Breast epithelium (tissue), 3 donors: ENCODE measurements at regions not wholly inside any gene's neighbourhood (a gene's known extent, or its start where the extent isn't known, plus 50 kb on each side); places are given as distances from the start of the nearest gene placed in this dataset.

Experiments
- CTCF ChIP-seq, 3 donors: fragments of 450-650 bp; IDR thresholded peaks; one replicate each; pipeline ENCODE4 v1.5.1; 2016 to 2017; ENCODE audit warnings: antibody characterized with exemption in 3 of 3, mild to moderate bottlenecking in 3 of 3, moderate library complexity in 3 of 3
- POLR2A ChIP-seq: fragments of 450-650 bp; IDR thresholded peaks from one replicate; pipeline ENCODE4 v1.6.1; 2016; ENCODE audit warnings: antibody characterized with exemption, mild to moderate bottlenecking, moderate library complexity
- POLR2AphosphoS5 ChIP-seq, 3 donors: sonication (generic); formaldehyde crosslinking; IDR thresholded peaks; one replicate each; pipeline ENCODE4 v1.6.1; 2017; ENCODE audit warnings: antibody characterized with exemption in 3 of 3

- TF ChIP-seq CTCF (IDR thresholded peaks at IDR 0.05) (no peak), POLR2A (no peak), POLR2AphosphoS5 (IDR thresholded peaks at IDR 0.05) (no peak)
These were observed 261.3 kb upstream of the MEIS2 start for GRCh38 chr15:37361621-37362020.
